NB4 (cell line): ENCODE measurements at regions not wholly inside any gene's neighbourhood (a gene's known extent, or its start where the extent isn't known, plus 50 kb on each side); places are given as distances from the start of the nearest gene placed in this dataset.

Experiments
- CTCF ChIP-seq: IDR thresholded peaks from one replicate; pipeline ENCODE4 v1.5.1; 2012; ENCODE audit warnings: low read depth, low read length
- TF ChIP-seq, protein P1 (sequence below): IDR thresholded peaks from 2 replicates; pipeline ENCODE4 v1.6.1; 2011; ENCODE audit warnings: low read depth, low read length

DNA sequence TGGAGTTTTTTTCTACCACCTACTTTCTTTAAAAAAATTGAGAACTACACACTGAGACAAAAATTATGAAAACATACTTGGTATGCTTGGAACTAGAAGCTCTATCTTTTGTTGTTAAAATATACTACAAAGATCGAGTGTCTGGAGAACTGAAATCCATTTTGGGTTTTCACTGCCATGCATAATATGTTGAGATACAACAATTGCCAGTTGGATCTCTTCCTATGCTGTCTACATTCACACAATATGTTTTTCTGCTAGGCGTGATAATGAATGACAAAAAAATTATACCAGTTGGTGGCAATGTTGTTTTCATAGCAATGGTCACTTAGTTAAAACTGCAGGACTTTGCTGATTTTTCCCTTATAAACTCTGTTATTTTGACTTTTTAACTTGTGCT lies 605.4 kb upstream of the LCORL start:
- no peak for TF ChIP-seq CTCF
- TF ChIP-seq, protein P1, sequence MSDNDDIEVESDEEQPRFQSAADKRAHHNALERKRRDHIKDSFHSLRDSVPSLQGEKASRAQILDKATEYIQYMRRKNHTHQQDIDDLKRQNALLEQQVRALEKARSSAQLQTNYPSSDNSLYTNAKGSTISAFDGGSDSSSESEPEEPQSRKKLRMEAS, result no peak
